ENCODE measurements at regions not wholly inside any gene's neighbourhood (a gene's known extent, or its start where the extent isn't known, plus 50 kb on each side); places are given as distances from the start of the nearest gene placed in this dataset.
A peak's percentile ranks its signal among the peaks of the same experiment; 100 is the strongest.

GRCh38 chr9:99365233-99365980 is 143.3 kb downstream of the SEC61B start:
- no peak for TF ChIP-seq ZNF274 (IDR thresholded peaks at IDR 0.05; ENCODE audit: low read depth, low read length)
- H3K4me3 ChIP-seq (ENCODE audit: low read length): no peak overlapping the region

DNA sequence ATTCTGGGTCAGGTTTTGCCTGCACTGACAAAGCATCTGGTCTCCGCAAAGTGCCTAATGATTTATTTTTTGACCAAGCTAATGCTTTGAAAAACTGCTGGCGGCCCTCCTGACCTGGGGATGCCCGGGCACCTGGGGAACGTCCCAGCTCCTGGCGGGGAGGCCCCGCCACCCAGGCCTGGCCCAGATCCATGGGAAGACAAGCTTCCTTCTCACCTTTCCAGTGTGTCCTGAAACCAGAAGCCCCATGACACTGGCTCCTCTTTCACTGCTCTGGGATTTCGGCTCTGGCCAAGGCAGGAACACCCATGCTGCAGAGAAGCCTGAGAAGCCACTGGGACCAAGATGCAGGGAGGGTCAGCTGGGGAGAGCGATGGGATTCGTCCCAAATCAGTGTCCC is 144.1 kb downstream of the SEC61B start:
- no peak for TF ChIP-seq ZNF274 (IDR thresholded peaks at IDR 0.05; ENCODE audit: low read depth, low read length)
- no peak overlapping the region for H3K4me3 ChIP-seq (ENCODE audit: low read length)

DNA sequence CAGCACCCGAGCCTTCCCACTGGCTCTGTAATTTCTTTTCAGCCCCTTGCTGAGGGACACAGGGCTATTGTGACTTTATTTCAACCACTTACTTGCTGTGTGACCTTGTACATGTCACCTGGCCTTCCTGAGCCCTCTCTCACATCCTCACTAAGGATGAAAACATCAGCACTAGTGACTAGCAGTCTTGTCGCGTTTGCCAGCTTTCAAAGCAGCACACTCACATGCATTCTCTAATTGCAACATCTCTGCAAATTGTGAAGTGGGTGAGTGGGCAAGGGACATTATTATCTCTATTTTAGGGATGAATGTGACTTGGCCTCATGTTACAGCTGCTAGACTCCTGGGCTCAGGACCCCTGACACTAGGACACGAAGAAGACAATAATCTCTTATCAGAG is 144.5 kb downstream of the SEC61B start:
- no peak for TF ChIP-seq ZNF274 (IDR thresholded peaks at IDR 0.05; ENCODE audit: low read depth, low read length)
- H3K4me3 ChIP-seq (ENCODE audit: low read length): no peak overlapping the region

GRCh38 chr9:99368341-99369326 is 146.6 kb downstream of the SEC61B start:
- H3K4me3 ChIP-seq (ENCODE audit: low read length): peak overlapping the region; percentile 9; the same call in 1 of the 2 replicates
- TF ChIP-seq ZNF274 (IDR thresholded peaks at IDR 0.05; ENCODE audit: low read depth, low read length): no peak

DNA sequence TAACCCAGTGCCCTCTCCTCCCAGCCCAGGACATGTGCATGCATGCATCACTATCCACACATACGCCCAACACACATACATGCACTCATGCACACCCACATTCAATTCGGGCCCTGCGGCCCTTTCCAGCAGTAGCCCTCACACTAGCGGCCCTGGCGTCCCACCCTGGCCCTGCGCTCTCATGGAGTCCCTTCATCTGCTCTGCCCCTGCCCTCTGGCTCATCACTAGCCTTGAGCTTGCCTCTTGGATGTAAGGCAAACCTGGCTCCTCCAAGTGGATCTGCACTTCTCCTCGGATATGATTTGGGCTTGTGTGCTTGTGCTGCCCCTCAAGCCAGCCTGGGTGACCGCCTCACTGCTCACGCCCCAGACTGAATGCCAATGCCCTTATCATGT is 147.2 kb downstream of the SEC61B start:
- TF ChIP-seq ZNF274 (IDR thresholded peaks at IDR 0.05; ENCODE audit: low read depth, low read length): no peak
- no peak overlapping the region for H3K4me3 ChIP-seq (ENCODE audit: low read length)

GRCh38 chr9:99370376-99370775 is 148.3 kb downstream of the SEC61B start:
- TF ChIP-seq ZNF274 (IDR thresholded peaks at IDR 0.05; ENCODE audit: low read depth, low read length): no peak
- no peak overlapping the region for H3K4me3 ChIP-seq (ENCODE audit: low read length)

DNA sequence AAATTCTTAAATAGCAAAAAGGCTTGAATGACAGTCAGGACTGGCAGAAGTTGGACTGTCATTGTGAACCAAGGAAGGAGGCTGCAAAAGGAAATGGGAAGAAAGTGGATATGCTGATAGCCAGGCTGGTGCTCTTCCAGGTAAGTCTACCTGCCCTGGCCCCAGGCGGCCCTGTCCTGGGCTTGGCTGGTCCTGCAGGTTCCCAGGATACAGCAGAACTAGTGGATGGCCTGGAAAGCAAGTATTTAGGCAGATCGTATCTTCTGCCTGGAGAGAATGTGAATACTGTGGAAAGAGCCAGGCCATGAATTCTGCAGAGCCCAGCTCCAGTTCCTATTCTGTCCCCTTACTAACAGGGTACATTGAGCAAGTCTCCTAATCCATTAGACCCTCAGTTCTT is 149.3 kb downstream of the SEC61B start:
- no peak for TF ChIP-seq ZNF274 (IDR thresholded peaks at IDR 0.05; ENCODE audit: low read depth, low read length)

DNA sequence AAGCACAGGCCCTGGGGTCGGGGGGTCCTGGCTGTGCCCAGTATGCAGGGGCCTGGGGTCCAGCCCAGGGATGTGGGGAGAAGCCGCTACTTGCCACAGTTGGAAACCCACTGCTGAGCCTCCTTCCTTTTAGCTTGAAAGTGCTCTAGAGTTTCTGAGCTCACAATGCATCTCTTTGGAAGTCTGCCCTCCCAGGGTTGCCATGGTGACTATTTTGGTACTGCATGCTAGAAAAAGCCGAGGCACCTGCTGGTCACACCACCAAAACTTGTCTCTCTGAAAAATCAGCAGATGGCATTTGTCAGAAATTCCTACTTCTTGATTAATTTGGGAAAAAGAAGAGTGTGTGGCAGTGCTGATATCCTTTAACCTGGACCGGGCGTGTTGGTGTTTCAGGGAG is 151.8 kb downstream of the SEC61B start:
- no peak for TF ChIP-seq ZNF274 (IDR thresholded peaks at IDR 0.05; ENCODE audit: low read depth, low read length)
- H3K4me3 ChIP-seq (ENCODE audit: low read length): no peak overlapping the region

More for the DNA sequence above, 149.3 kb downstream of the SEC61B start:
- no peak overlapping the region for H3K4me3 ChIP-seq (ENCODE audit: low read length)

- TF ChIP-seq ZNF274 (IDR thresholded peaks at IDR 0.05; ENCODE audit: low read depth, low read length): no peak
- no peak overlapping the region for H3K4me3 ChIP-seq (ENCODE audit: low read length)
Measured at GRCh38 chr9:99374793-99375192, 152.7 kb downstream of the SEC61B start.

DNA sequence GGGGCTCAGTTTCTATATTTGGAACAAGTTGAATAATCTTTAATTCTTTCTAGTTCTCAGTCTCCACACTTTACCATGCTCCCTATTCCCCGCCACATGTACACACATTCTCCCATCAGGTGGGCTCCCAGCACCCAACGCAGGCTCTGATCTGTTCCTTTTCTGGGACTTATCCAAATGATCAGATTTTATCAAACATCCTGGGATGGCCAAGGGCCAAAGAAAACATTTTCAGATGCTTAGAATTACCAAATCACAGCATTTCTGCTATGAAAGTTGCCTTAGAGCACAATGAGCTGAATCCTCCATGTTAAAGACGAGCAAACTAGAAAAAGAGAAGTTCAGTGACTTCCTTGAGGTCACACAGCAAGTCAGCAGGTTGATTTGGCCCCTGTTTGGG is 153.4 kb downstream of the SEC61B start:
- H3K4me3 ChIP-seq (ENCODE audit: low read length): no peak overlapping the region
- TF ChIP-seq ZNF274 (IDR thresholded peaks at IDR 0.05; ENCODE audit: low read depth, low read length): no peak

DNA sequence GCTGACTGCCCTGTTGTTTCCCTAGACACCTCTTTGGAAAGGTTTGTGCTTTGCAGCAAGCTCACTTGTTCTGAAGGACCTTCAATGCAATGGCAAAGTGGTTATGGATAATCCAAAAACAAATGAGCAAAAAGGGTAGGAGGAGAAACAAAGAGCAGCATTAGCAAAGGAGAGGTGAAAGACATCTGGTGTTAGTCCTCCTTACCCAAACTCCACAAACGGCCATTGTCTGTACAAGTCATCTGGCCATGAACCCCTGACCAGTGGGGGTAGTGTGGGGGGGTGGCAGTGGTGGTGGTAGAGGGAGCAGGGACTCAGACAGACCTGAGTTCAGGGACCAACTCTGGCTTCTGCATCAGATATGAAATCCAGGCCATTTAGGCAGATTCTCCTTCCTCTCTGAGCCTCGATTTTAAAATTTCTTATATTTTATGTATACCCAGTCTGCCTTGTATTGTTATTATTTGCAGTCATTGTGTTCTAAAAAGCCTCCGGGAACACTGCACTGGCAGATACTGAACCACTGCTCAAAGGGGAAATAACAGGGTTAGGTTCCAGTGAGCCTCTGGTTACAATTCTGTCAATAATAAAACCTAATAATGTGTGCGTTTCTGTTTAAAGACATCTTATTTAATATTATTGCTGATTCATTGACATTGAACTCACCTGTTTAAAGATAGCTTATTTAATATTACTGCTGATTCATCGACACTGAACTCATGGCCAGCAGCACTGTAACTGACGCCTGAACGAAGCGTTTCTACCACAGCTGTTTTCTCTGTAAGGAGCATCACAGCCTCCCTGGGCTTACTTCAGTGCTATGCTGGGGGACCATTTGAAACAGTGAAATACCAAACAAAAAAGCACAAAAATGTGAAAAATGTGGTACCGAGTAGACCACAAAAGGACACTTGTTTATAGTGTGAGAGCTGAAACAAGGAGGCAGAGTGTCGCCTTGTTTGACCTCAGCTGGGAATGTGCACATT is 156.0 kb downstream of the SEC61B start:
- no peak overlapping the region for H3K4me3 ChIP-seq (ENCODE audit: low read length)
- TF ChIP-seq ZNF274 (IDR thresholded peaks at IDR 0.05; ENCODE audit: low read depth, low read length): no peak

- no peak for TF ChIP-seq ZNF274 (IDR thresholded peaks at IDR 0.05; ENCODE audit: low read depth, low read length)
Measured at GRCh38 chr9:99383536-99383935, 161.5 kb downstream of the SEC61B start.

DNA sequence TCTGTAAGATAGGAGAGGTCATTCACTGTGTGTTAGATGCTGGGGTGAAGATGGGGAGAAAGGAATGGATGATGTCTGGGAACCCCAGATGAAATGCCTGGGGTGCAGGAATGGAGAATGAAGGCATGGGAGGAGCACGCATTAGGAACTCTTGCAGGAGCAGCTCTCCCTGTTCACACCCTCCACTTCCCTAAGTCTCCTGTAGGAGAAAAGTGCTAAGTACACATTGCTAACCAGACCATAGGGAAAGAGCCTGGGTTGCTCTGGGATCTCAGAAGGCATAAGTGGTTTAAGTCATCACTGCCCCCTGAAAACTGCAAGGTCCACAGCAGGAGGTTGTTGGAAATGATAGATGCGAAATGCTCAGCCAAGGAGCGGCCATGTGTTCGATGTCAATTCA is 163.1 kb downstream of the SEC61B start:
- TF ChIP-seq ZNF274 (IDR thresholded peaks at IDR 0.05; ENCODE audit: low read depth, low read length): no peak
- H3K4me3 ChIP-seq (ENCODE audit: low read length): no peak overlapping the region

More at GRCh38 chr9:99383536-99383935, 161.5 kb downstream of the SEC61B start:
- H3K4me3 ChIP-seq (ENCODE audit: low read length): no peak overlapping the region

Data from GM08714 (cell line).